GM23248 (cell line): ENCODE measurements at regions not wholly inside any gene's neighbourhood (a gene's known extent, or its start where the extent isn't known, plus 50 kb on each side); places are given as distances from the start of the nearest gene placed in this dataset.

ENCODE experiments used
- EZH2 ChIP-seq: fragments of 200-600 bp; sonication (generic); IDR thresholded peaks from 2 replicates; pipeline ENCODE4 v1.6.1; 2018; ENCODE audit warnings: antibody characterized with exemption, mild to moderate bottlenecking; ENCODE audit not compliant: insufficient read depth, poor library complexity, severe bottlenecking
- EZH2phosphoT487 ChIP-seq: fragments of 200-600 bp; sonication (generic); IDR thresholded peaks from 2 replicates; pipeline ENCODE4 v1.6.1; 2018; ENCODE audit warnings: antibody characterized with exemption, moderate library complexity, mild to moderate bottlenecking, low read depth; ENCODE audit not compliant: insufficient read depth

- TF ChIP-seq EZH2phosphoT487 (no peak), EZH2 (no peak)
Observed at GRCh38 chr7:145105561-145105960, 269.7 kb upstream of the TPK1 start.
